ENCODE measurements at regions not wholly inside any gene's neighbourhood (a gene's known extent, or its start where the extent isn't known, plus 50 kb on each side); places are given as distances from the start of the nearest gene placed in this dataset.
"Not testable (repeated sequence)": the region's sequence is repeated elsewhere in the genome, so short reads cannot be mapped to it uniquely, and the experiment has no call there.

DNA sequence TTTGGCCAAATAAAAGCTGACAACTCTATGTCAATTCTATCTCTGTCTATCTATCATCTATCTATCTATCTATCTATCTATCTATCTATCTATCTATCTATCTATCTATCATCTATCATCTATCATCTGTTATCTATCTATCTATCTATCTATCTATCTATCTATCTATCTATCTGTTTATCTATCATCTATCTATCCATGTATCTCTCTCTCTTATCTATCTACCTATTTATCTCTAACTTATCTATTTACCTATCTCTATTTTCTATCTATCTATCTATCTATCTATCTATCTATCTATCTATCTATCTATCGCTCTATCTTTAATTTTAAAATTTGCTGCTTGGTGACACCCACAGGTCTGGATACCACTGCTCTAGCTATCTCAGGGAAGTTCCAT, 271.1 kb downstream of the VRK1 start:
- H3K27me3 Mint-ChIP-seq; H3K9me3 Mint-ChIP-seq; ATAC-seq (replicated peaks in 1 of 4); POLR2A ChIA-PET; H3K27me3 ChIP-seq (replicated peaks in 1 of 2; ENCODE audit: control insufficient read depth in 2 of 2, extremely low read depth in 1 of 2, insufficient read depth in 2 of 2, low read length in 1 of 2); H3K4me3 ChIP-seq (ENCODE audit: control insufficient read depth in 1 of 2, extremely low read depth in 1 of 2, low read length in 1 of 2); H3K27ac Mint-ChIP-seq; DNase-seq; H3K9me3 ChIP-seq; H3K27ac ChIP-seq (ENCODE audit: low read length); H3K36me3 ChIP-seq (ENCODE audit: control insufficient read depth in 2 of 2, extremely low read depth in 1 of 2, insufficient read depth in 1 of 2, low read length in 1 of 2); H3K36me3 Mint-ChIP-seq; H3K4me1 ChIP-seq (ENCODE audit: control insufficient read depth in 1 of 2, extremely low read depth in 1 of 2, insufficient read depth in 2 of 2, low read length in 2 of 2); H3K4me1 Mint-ChIP-seq; CTCF ChIA-PET; H3K4me3 Mint-ChIP-seq: not testable (repeated sequence)
- WGBS (ENCODE audit: insufficient coverage): 89% methylated on average over 1 of the region's 1 CpG

DNA sequence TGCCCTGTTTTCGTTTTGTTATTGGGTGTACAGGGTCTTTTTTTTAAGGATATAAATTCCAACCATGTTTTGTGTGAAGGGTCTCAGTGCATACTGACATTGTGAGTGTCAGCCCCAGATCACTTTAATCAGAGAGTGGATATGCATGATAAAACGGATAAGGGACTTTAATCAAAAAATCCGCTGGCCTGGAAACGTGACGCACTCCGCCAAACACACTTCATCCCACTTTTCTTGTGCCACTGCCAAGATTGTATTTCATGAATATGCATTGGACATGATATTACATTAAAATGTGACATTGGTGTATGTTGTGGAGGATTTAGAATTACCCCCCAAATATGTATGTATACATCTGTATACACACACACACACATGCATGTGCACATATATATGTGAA, 273.1 kb downstream of the VRK1 start:
- H3K4me1 ChIP-seq (ENCODE audit: control insufficient read depth in 1 of 2, extremely low read depth in 1 of 2, insufficient read depth in 2 of 2, low read length in 2 of 2): no peaks in the 10 kb centered on the region
- WGBS (ENCODE audit: insufficient coverage): 100% methylated on average over 1 of the region's 6 CpGs
- H3K4me1 Mint-ChIP-seq: peaks cover 0 to under 1% (median 0%) of the 10 kb centered on the region in 3 donors
- no peak overlapping the region for H3K27ac Mint-ChIP-seq
- CTCF ChIA-PET: interaction anchor here in 1 of 2 donors (0.7 kb wide), 1 partner anchor 1208 kb away, joined by 3 read pairs; no protein-coding TSS in a partner anchor
- no peak overlapping the region for H3K27ac ChIP-seq (ENCODE audit: low read length)
- POLR2A ChIA-PET: no interaction called here
- no peaks in the 10 kb centered on the region for H3K36me3 ChIP-seq (ENCODE audit: control insufficient read depth in 2 of 2, extremely low read depth in 1 of 2, insufficient read depth in 1 of 2, low read length in 1 of 2)
- H3K4me3 Mint-ChIP-seq: no peak overlapping the region
- ATAC-seq (replicated peaks in 1 of 4) (no peak), DNase-seq (no peak)
- no peaks in the 10 kb centered on the region for H3K9me3 Mint-ChIP-seq
- H3K9me3 ChIP-seq: no peaks in the 10 kb centered on the region
- H3K27me3 Mint-ChIP-seq: peaks cover 4 to 7% of the 10 kb centered on the region in 2 donors
- H3K4me3 ChIP-seq (ENCODE audit: control insufficient read depth in 1 of 2, extremely low read depth in 1 of 2, low read length in 1 of 2): no peak overlapping the region
- no peaks in the 10 kb centered on the region for H3K36me3 Mint-ChIP-seq
- peaks cover 0 to 10% of the 10 kb centered on the region in 2 experiments for H3K27me3 ChIP-seq (replicated peaks in 1 of 2; ENCODE audit: control insufficient read depth in 2 of 2, extremely low read depth in 1 of 2, insufficient read depth in 2 of 2, low read length in 1 of 2)

DNA sequence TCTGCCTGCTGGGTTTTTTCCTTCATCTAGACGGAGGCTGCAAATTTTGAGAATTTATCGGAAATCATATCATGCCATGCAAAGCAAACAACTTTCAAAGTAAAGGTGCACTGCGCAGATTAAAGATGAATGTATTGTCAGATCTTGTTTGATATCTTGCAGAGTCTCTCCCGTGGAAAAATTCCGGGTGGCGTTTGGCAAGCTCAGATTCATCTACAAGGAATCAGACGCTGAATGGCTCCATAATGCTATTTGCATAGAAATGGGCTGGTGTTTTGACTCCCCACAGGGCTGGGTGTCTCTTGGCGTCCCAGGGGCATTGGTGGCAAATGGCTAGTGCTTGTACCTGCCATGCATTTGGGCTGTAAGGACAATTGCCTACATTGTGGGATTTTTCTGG, 274.0 kb downstream of the VRK1 start:
- ATAC-seq (replicated peaks in 1 of 4) (no peak), DNase-seq (no peak)
- Mint-ChIP-seq H3K9me3 (no peaks in the 10 kb centered on the region), H3K4me3 (no peak overlapping the region), H3K27ac (no peak overlapping the region), H3K27me3 (peaks cover 0 to 4% of the 10 kb centered on the region in 2 donors), H3K4me1 (peaks cover 0 to 3% (median 0%) of the 10 kb centered on the region in 3 donors), H3K36me3 (no peaks in the 10 kb centered on the region)
- Histone ChIP-seq H3K27me3 (replicated peaks in 1 of 2; ENCODE audit: control insufficient read depth in 2 of 2, extremely low read depth in 1 of 2, insufficient read depth in 2 of 2, low read length in 1 of 2) (peaks cover 0 to 13% of the 10 kb centered on the region in 2 experiments), H3K4me3 (ENCODE audit: control insufficient read depth in 1 of 2, extremely low read depth in 1 of 2, low read length in 1 of 2) (no peak overlapping the region), H3K27ac (ENCODE audit: low read length) (no peak overlapping the region), H3K36me3 (ENCODE audit: control insufficient read depth in 2 of 2, extremely low read depth in 1 of 2, insufficient read depth in 1 of 2, low read length in 1 of 2) (no peaks in the 10 kb centered on the region), H3K9me3 (no peaks in the 10 kb centered on the region), H3K4me1 (ENCODE audit: control insufficient read depth in 1 of 2, extremely low read depth in 1 of 2, insufficient read depth in 2 of 2, low read length in 2 of 2) (no peaks in the 10 kb centered on the region)
- WGBS (ENCODE audit: insufficient coverage): 96% methylated on average over 5 of the region's 8 CpGs
- POLR2A ChIA-PET: interaction anchor here in 1 of 2 donors (0.6 kb wide), 1 partner anchor 810 kb away, joined by 3 read pairs; no protein-coding TSS in a partner anchor
- CTCF ChIA-PET: no interaction called here

DNA sequence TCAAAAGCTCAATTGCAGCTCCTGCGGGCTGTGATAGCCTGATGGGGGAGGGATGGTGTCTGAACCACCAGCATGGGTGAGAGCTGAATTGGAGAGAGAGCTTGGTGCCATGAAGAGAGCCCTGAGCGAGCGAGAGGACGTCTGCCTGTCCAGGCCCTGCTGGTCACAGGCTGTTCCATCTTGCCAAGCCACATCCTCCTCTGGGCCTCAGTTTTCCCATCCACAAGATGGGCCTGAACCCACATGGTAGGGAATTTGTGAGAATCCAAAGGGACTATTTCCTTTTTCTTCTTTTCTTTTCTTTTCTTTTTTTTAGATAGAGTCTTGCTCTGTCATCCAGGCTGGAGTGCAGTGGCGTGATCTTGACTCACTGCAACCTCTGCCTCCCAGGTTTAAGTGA, 276.4 kb downstream of the VRK1 start:
- no peak for ATAC-seq (replicated peaks in 1 of 4)
- peaks cover 0 to 16% of the 10 kb centered on the region in 2 experiments for H3K27me3 ChIP-seq (replicated peaks in 1 of 2; ENCODE audit: control insufficient read depth in 2 of 2, extremely low read depth in 1 of 2, insufficient read depth in 2 of 2, low read length in 1 of 2)
- Mint-ChIP-seq H3K36me3 (no peaks in the 10 kb centered on the region), H3K9me3 (no peaks in the 10 kb centered on the region), H3K27ac (no peak overlapping the region), H3K4me1 (peaks cover 10 to 17% (median 12%) of the 10 kb centered on the region in 3 donors), H3K27me3 (peaks cover 0 to 8% of the 10 kb centered on the region in 2 donors), H3K4me3 (no peak overlapping the region)
- H3K36me3 ChIP-seq (ENCODE audit: control insufficient read depth in 2 of 2, extremely low read depth in 1 of 2, insufficient read depth in 1 of 2, low read length in 1 of 2): no peaks in the 10 kb centered on the region
- H3K27ac ChIP-seq (ENCODE audit: low read length): no peak overlapping the region
- ChIA-PET CTCF (no interaction called here), POLR2A (no interaction called here)
- no peak overlapping the region for H3K4me3 ChIP-seq (ENCODE audit: control insufficient read depth in 1 of 2, extremely low read depth in 1 of 2, low read length in 1 of 2)
- H3K4me1 ChIP-seq (ENCODE audit: control insufficient read depth in 1 of 2, extremely low read depth in 1 of 2, insufficient read depth in 2 of 2, low read length in 2 of 2): peaks cover 0 to 11% of the 10 kb centered on the region in 2 experiments
- no peaks in the 10 kb centered on the region for H3K9me3 ChIP-seq
- DNase-seq: no peak
- WGBS (ENCODE audit: insufficient coverage): 72% methylated on average over 2 of the region's 5 CpGs

DNA sequence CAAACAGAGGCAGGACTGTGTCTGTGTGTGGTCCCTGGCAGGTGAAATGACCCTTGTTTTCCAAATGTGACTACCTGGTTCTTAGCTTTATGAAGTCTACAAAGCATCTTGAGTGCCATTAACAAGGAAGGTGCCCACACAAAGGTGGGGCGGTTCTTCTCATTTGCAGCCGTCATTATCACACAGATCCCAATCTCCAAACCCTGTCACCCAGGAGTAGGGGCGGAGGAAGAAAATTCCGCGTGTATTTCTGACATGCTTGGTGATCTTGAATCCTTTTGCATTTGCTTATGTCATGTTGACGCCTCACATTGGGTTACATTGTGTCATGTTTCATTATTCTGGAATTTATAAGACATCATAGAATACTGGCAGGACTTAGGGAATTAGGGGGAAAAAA, 277.3 kb downstream of the VRK1 start:
- no peaks in the 10 kb centered on the region for H3K36me3 ChIP-seq (ENCODE audit: control insufficient read depth in 2 of 2, extremely low read depth in 1 of 2, insufficient read depth in 1 of 2, low read length in 1 of 2)
- H3K9me3 ChIP-seq: no peaks in the 10 kb centered on the region
- H3K4me1 ChIP-seq (ENCODE audit: control insufficient read depth in 1 of 2, extremely low read depth in 1 of 2, insufficient read depth in 2 of 2, low read length in 2 of 2): peaks cover 0 to 11% of the 10 kb centered on the region in 2 experiments
- ATAC-seq (replicated peaks in 1 of 4): no peak
- CTCF ChIA-PET: no interaction called here
- Mint-ChIP-seq H3K27ac (no peak overlapping the region), H3K36me3 (no peaks in the 10 kb centered on the region), H3K27me3 (peaks cover 4 to 11% of the 10 kb centered on the region in 2 donors), H3K9me3 (no peaks in the 10 kb centered on the region), H3K4me1 (peaks cover 10 to 17% (median 12%) of the 10 kb centered on the region in 3 donors), H3K4me3 (no peak overlapping the region)
- H3K27ac ChIP-seq (ENCODE audit: low read length): no peak overlapping the region
- DNase-seq: no peak
- H3K4me3 ChIP-seq (ENCODE audit: control insufficient read depth in 1 of 2, extremely low read depth in 1 of 2, low read length in 1 of 2): no peak overlapping the region
- H3K27me3 ChIP-seq (replicated peaks in 1 of 2; ENCODE audit: control insufficient read depth in 2 of 2, extremely low read depth in 1 of 2, insufficient read depth in 2 of 2, low read length in 1 of 2): peaks cover 0 to 13% of the 10 kb centered on the region in 2 experiments
- POLR2A ChIA-PET: no interaction called here
- WGBS (ENCODE audit: insufficient coverage): no CpG with 5 or more reads among the region's 6 CpGs

DNA sequence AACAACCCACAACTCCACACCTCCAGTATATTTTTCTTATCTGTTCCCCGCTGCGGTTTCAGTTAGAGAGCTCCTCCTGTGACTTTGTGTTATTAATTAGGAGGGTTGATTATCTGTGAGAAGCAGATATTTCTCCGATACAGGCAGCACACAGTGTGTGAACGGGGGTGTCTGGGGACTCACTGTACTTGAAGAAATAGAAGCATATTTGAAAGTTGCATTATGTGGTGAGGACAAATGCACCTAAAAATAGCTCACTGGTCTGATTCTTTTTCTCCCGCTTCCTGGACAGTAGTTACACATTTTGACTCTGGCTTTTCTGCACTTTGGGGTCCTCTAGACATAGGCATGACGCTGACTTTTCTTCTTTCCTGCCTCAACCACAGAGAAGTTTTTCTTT, 277.7 kb downstream of the VRK1 start:
- Histone ChIP-seq H3K4me3 (ENCODE audit: control insufficient read depth in 1 of 2, extremely low read depth in 1 of 2, low read length in 1 of 2) (no peak overlapping the region), H3K27ac (ENCODE audit: low read length) (no peak overlapping the region), H3K9me3 (no peaks in the 10 kb centered on the region), H3K36me3 (ENCODE audit: control insufficient read depth in 2 of 2, extremely low read depth in 1 of 2, insufficient read depth in 1 of 2, low read length in 1 of 2) (no peaks in the 10 kb centered on the region), H3K27me3 (replicated peaks in 1 of 2; ENCODE audit: control insufficient read depth in 2 of 2, extremely low read depth in 1 of 2, insufficient read depth in 2 of 2, low read length in 1 of 2) (peaks cover 0 to 9% of the 10 kb centered on the region in 2 experiments), H3K4me1 (ENCODE audit: control insufficient read depth in 1 of 2, extremely low read depth in 1 of 2, insufficient read depth in 2 of 2, low read length in 2 of 2) (peaks cover 0 to 11% of the 10 kb centered on the region in 2 experiments)
- WGBS (ENCODE audit: insufficient coverage): 54% methylated on average over 2 of the region's 6 CpGs
- Mint-ChIP-seq H3K4me3 (no peak overlapping the region), H3K9me3 (no peaks in the 10 kb centered on the region), H3K27ac (no peak overlapping the region), H3K4me1 (peaks cover 10 to 17% (median 12%) of the 10 kb centered on the region in 3 donors), H3K36me3 (no peaks in the 10 kb centered on the region), H3K27me3 (peaks cover 4 to 13% of the 10 kb centered on the region in 2 donors)
- ChIA-PET POLR2A (no interaction called here), CTCF (interaction anchor here in 1 of 2 donors (0.6 kb wide), 1 partner anchor 1755 kb away, joined by 13 read pairs; no protein-coding TSS in a partner anchor)
- ATAC-seq (replicated peaks in 1 of 4) (no peak), DNase-seq (no peak)

DNA sequence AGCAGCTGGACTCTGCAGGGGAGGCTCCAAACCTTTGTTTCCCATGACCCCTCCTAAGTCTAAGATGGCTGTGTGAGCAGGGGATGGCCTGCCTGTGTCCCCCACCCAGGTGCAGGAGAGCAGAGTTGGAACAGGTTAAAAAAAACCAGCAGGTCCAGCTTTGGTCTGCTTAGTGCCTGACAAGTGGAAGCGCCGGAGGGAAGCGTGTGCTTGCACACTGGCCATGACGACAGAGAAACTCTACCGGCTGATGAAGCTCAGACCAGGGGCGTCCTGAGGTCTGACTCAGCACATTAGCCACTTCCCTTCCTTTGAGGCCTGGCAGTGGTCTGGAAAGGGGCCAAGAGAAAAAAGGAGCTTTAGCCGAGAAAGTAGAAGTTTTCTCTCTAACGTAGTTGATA, 280.1 kb downstream of the VRK1 start:
- peaks cover 10 to 17% (median 12%) of the 10 kb centered on the region in 3 donors for H3K4me1 Mint-ChIP-seq
- peaks cover 4 to 13% of the 10 kb centered on the region in 2 donors for H3K27me3 Mint-ChIP-seq
- ChIA-PET POLR2A (no interaction called here), CTCF (no interaction called here)
- DNase-seq (peak in 8 of 35 experiments; percentile 1 to 19 (median 6)), ATAC-seq (replicated peaks in 1 of 4) (peak in 1 of 4 experiments; percentile 69)
- no peak overlapping the region for H3K4me3 Mint-ChIP-seq
- Histone ChIP-seq H3K9me3 (no peaks in the 10 kb centered on the region), H3K4me3 (ENCODE audit: control insufficient read depth in 1 of 2, extremely low read depth in 1 of 2, low read length in 1 of 2) (no peak overlapping the region), H3K36me3 (ENCODE audit: control insufficient read depth in 2 of 2, extremely low read depth in 1 of 2, insufficient read depth in 1 of 2, low read length in 1 of 2) (no peaks in the 10 kb centered on the region), H3K27ac (ENCODE audit: low read length) (no peak overlapping the region), H3K4me1 (ENCODE audit: control insufficient read depth in 1 of 2, extremely low read depth in 1 of 2, insufficient read depth in 2 of 2, low read length in 2 of 2) (peaks cover 0 to 11% of the 10 kb centered on the region in 2 experiments), H3K27me3 (replicated peaks in 1 of 2; ENCODE audit: control insufficient read depth in 2 of 2, extremely low read depth in 1 of 2, insufficient read depth in 2 of 2, low read length in 1 of 2) (peaks cover 0 to 9% of the 10 kb centered on the region in 2 experiments)
- H3K9me3 Mint-ChIP-seq: peaks cover 0 to 2% (median 0%) of the 10 kb centered on the region in 3 donors
- 16% methylated on average over 6 of the region's 8 CpGs for WGBS (ENCODE audit: insufficient coverage)
- H3K36me3 Mint-ChIP-seq: no peaks in the 10 kb centered on the region
- H3K27ac Mint-ChIP-seq: no peak overlapping the region
